Epithelial cell of prostate (primary cell): ENCODE measurements at regions not wholly inside any gene's neighbourhood (a gene's known extent, or its start where the extent isn't known, plus 50 kb on each side); places are given as distances from the start of the nearest gene placed in this dataset.
"Not testable (repeated sequence)": the region's sequence is repeated elsewhere in the genome, so short reads cannot be mapped to it uniquely, and the experiment has no call there.

ENCODE experiments used
- DNase-seq: peaks from one replicate; pipeline ENCODE4 v3.0.0-alpha.2; 2011; ENCODE audit warnings: low read depth, low spot score
- H3K27ac ChIP-seq: fragments of 450-650 bp; 2 replicates; pipeline ENCODE4 v1.5.1; 2017; ENCODE audit warnings: mild to moderate bottlenecking

GRCh38 chr5:44756097-44756496 lies 52.6 kb upstream of the MRPS30 start:
- not testable (repeated sequence) for H3K27ac ChIP-seq

GRCh38 chr5:44747396-44747795 lies 61.4 kb upstream of the MRPS30 start:
- DNase-seq: no peak
- H3K27ac ChIP-seq: no peak overlapping the region

More at GRCh38 chr5:44756097-44756496, 52.6 kb upstream of the MRPS30 start:
- DNase-seq: not testable (repeated sequence)

GRCh38 chr5:44740660-44741059 lies 68.1 kb upstream of the MRPS30 start:
- no peak for DNase-seq
- H3K27ac ChIP-seq: no peak overlapping the region

- no peak for DNase-seq
- no peak overlapping the region for H3K27ac ChIP-seq
These were observed 79.2 kb upstream of the MRPS30 start for GRCh38 chr5:44729536-44729935.

GRCh38 chr5:44727100-44727499 lies 81.6 kb upstream of the MRPS30 start:
- H3K27ac ChIP-seq: no peak overlapping the region
- no peak for DNase-seq

GRCh38 chr5:44719856-44720255 lies 88.9 kb upstream of the MRPS30 start:
- no peak overlapping the region for H3K27ac ChIP-seq
- no peak for DNase-seq

GRCh38 chr5:44714871-44715561 lies 93.7 kb upstream of the MRPS30 start:
- H3K27ac ChIP-seq: no peak overlapping the region
- no peak for DNase-seq

- DNase-seq: no peak
- no peak overlapping the region for H3K27ac ChIP-seq
These were observed 95.3 kb upstream of the MRPS30 start for GRCh38 chr5:44713446-44713845.

GRCh38 chr5:44711901-44712300 lies 96.8 kb upstream of the MRPS30 start:
- H3K27ac ChIP-seq: no peak overlapping the region

GRCh38 chr5:44708602-44709001 lies 100.1 kb upstream of the MRPS30 start:
- no peak overlapping the region for H3K27ac ChIP-seq
- no peak for DNase-seq

More at GRCh38 chr5:44711901-44712300, 96.8 kb upstream of the MRPS30 start:
- no peak for DNase-seq

GRCh38 chr5:44707721-44708120 lies 101.0 kb upstream of the MRPS30 start:
- no peak for DNase-seq
- H3K27ac ChIP-seq: no peak overlapping the region

- no peak overlapping the region for H3K27ac ChIP-seq
- no peak for DNase-seq
These were observed 111.7 kb upstream of the MRPS30 start for GRCh38 chr5:44697025-44697424.

GRCh38 chr5:44695259-44695658 lies 113.5 kb upstream of the MRPS30 start:
- DNase-seq: no peak
- no peak overlapping the region for H3K27ac ChIP-seq

- H3K27ac ChIP-seq: peak overlapping the region; percentile 87
- DNase-seq: no peak
These were observed 116.9 kb upstream of the MRPS30 start for GRCh38 chr5:44691802-44692201.

- H3K27ac ChIP-seq: no peak overlapping the region
- no peak for DNase-seq
These were observed 126.8 kb upstream of the MRPS30 start for GRCh38 chr5:44681906-44682305.

- DNase-seq: no peak
- no peak overlapping the region for H3K27ac ChIP-seq
These were observed 129.5 kb upstream of the MRPS30 start for GRCh38 chr5:44679214-44679613.

- H3K27ac ChIP-seq: no peak overlapping the region
These were observed 133.5 kb upstream of the MRPS30 start for GRCh38 chr5:44675296-44675695.

GRCh38 chr5:44674461-44674860 lies 134.3 kb upstream of the MRPS30 start:
- no peak overlapping the region for H3K27ac ChIP-seq
- no peak for DNase-seq

More at GRCh38 chr5:44675296-44675695, 133.5 kb upstream of the MRPS30 start:
- no peak for DNase-seq

- DNase-seq, H3K27ac ChIP-seq: not testable (repeated sequence)
These were observed 140.3 kb upstream of the MRPS30 start for GRCh38 chr5:44668471-44668870.

GRCh38 chr5:44665101-44665701 lies 143.5 kb upstream of the MRPS30 start:
- DNase-seq: peak; percentile 60
- peak overlapping the region; percentile 55 for H3K27ac ChIP-seq

GRCh38 chr5:44664711-44665100 lies 144.0 kb upstream of the MRPS30 start:
- no peak for DNase-seq
- H3K27ac ChIP-seq: peak overlapping the region; percentile 55
